Ishikawa (cell line): ENCODE measurements at regions not wholly inside any gene's neighbourhood (a gene's known extent, or its start where the extent isn't known, plus 50 kb on each side); places are given as distances from the start of the nearest gene placed in this dataset.

Experiments
- CEBPB ChIP-seq: IDR thresholded peaks from 2 replicates; pipeline ENCODE4 v1.6.1; 2012
- CREB1 ChIP-seq: IDR thresholded peaks from 2 replicates; pipeline ENCODE4 v1.6.1; 2012; ENCODE audit warnings: low read depth
- EGR1 ChIP-seq: IDR thresholded peaks from 2 replicates; pipeline ENCODE4 v1.6.1; 2012
- EP300 ChIP-seq: IDR thresholded peaks from 2 replicates; pipeline ENCODE4 v1.6.1; 2012; ENCODE audit warnings: borderline replicate concordance
- FOXM1 ChIP-seq: IDR thresholded peaks from 2 replicates; pipeline ENCODE4 v1.6.1; 2012; ENCODE audit warnings: low read depth, borderline replicate concordance
- MAX ChIP-seq: IDR thresholded peaks from 2 replicates; pipeline ENCODE4 v1.6.1; 2012
- NFIC ChIP-seq: IDR thresholded peaks from 2 replicates; pipeline ENCODE4 v1.6.1; 2012
- RAD21 ChIP-seq: IDR thresholded peaks from 2 replicates; pipeline ENCODE4 v1.6.1; 2012; ENCODE audit warnings: low read depth
- REST ChIP-seq: IDR thresholded peaks from 2 replicates; pipeline ENCODE4 v1.6.1; 2012; ENCODE audit warnings: low read depth, mild to moderate bottlenecking
- TAF1 ChIP-seq: IDR thresholded peaks from 2 replicates; pipeline ENCODE4 v1.6.1; 2012; ENCODE audit warnings: low read depth, mild to moderate bottlenecking
- TCF12 ChIP-seq: IDR thresholded peaks from 2 replicates; pipeline ENCODE4 v1.6.1; 2012; ENCODE audit warnings: low read depth
- TEAD4 ChIP-seq: IDR thresholded peaks from 2 replicates; pipeline ENCODE4 v1.6.1; 2012
- USF1 ChIP-seq: IDR thresholded peaks from 2 replicates; pipeline ENCODE4 v1.6.1; 2012
- ZBTB7A ChIP-seq: IDR thresholded peaks from 2 replicates; pipeline ENCODE4 v1.6.1; 2012; ENCODE audit warnings: low read depth

GRCh38 chr5:37979559-37979958 is 139.7 kb upstream of the GDNF start:
- TF ChIP-seq TAF1 = no peak
- no peak for TF ChIP-seq REST
- no peak for TF ChIP-seq MAX
- TF ChIP-seq CREB1 = no peak
- TF ChIP-seq EP300 = no peak
- TF ChIP-seq CEBPB = no peak
- no peak for TF ChIP-seq ZBTB7A
- no peak for TF ChIP-seq TCF12
- TF ChIP-seq EGR1 = no peak
- TF ChIP-seq RAD21 = no peak
- TF ChIP-seq FOXM1 = no peak
- no peak for TF ChIP-seq USF1
- TF ChIP-seq NFIC = no peak
- no peak for TF ChIP-seq TEAD4
